ENCODE measurements at regions not wholly inside any gene's neighbourhood (a gene's known extent, or its start where the extent isn't known, plus 50 kb on each side); places are given as distances from the start of the nearest gene placed in this dataset.
"Not testable (repeated sequence)": the region's sequence is repeated elsewhere in the genome, so short reads cannot be mapped to it uniquely, and the experiment has no call there.

DNA sequence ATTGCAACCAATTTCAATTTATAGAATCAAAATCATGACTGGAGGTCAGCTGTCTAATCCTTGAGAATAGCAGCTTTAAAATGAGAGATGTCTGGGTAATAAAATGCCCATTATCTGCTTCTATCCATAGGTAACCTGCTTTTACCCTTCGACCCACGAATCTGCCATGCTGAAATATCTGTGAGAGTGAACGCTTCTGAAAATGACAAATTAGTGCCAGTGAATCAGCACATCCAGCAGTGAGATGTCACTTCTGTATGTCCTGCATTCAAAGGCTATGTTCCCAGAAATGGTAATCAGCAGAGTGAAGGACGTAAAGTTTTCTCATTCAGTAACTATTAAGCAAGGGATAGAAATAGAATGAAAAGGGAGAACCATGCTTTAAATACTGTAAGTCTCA lies 532.4 kb upstream of the ITGA1 start:
- no peak for DNase-seq (ENCODE audit: low spot score)

DNA sequence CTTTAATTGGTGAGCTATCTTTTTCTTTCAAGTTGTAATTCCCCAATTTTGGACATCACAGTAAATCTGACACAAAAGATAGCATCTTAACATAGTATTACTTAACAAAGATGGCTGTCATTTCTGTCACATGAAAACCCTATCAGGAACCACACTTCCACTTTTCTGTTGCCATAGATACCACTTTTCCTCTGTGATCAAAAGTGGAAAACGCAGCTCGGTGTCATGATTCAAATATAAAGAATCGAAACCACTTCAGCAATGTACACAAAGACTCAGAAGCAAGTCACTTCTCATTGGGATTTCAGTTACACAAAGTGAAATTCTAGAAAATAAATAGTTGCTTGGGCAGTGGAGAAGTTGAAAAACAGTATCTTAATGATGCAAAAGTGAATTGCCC lies 524.9 kb upstream of the ITGA1 start:
- no peak for DNase-seq (ENCODE audit: low spot score)

DNA sequence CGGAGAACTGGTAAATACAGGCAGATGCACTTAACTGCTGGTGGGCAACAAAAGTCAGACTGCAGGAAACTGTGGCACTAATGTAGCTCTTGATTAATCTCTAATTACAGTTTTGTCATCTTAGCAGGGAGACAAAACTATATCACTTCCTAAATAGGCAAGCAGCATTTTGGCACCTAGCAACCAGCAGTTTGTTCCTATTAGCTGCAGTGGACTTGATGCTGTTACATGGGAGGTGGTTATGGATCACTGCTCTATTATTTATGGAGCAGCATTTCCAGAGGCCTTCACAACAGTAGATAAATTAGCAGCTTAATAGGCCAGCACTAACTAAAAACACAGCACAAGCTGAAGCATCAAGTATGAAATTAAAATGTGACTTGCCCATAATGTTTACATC lies 518.3 kb upstream of the ITGA1 start:
- DNase-seq (ENCODE audit: low spot score): no peak

DNA sequence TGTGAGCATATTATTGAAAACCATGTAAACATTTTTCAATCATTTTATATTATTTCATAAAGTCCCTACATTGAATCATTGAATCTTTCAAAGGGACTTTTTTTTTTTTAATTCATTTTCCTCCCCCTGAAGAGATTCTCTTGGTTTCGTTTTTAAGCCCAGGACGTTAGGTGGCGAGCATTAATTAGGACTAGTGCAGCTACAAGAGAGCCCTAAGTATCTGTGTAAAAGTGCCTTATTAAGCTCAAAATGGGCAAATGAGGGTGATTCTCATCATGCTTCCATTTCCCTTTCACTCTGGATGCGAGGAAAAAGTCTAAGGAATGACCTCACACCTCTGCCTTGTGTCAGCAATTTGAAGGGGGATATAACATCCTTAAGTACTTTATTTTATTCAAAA lies 517.9 kb upstream of the ITGA1 start:
- DNase-seq (ENCODE audit: low spot score): no peak

DNA sequence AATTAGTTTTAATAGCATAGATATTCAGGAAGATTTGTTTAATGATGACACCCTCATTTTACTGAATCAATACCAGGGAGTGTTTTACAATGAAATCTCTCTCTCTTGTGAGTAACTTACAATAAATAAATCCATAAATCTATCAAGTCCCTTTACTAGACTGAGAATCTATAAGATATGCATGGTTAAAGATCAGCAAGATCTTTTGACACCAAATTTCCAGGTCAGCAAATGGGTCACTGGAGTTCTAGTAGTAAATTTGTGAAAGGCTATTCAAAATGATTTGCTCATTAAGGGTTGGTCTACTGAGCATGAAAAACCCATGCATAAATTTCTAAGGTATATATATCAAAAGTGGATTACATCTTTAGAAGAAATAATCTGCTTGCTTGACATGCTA lies 512.1 kb upstream of the ITGA1 start:
- DNase-seq (ENCODE audit: low spot score): no peak

DNA sequence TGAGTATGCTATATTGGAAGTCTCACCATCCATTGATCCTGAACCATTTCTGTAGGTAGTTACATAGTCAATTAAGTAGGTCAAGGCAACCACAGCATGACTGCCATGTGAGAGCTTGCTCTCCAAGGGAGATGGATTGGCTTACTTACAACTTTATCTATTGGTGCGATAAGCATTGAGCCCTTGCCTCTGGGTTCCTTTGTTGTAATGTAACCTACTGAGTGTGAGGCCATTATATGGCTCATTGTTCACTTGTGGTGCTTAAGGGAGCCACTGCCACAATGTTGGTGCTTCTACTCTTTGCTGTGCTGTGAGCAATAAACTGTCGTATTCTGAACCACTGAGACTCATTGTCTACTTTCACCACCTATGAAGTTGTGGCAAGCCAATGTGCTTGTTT lies 510.6 kb upstream of the ITGA1 start:
- no peak for DNase-seq (ENCODE audit: low spot score)

DNA sequence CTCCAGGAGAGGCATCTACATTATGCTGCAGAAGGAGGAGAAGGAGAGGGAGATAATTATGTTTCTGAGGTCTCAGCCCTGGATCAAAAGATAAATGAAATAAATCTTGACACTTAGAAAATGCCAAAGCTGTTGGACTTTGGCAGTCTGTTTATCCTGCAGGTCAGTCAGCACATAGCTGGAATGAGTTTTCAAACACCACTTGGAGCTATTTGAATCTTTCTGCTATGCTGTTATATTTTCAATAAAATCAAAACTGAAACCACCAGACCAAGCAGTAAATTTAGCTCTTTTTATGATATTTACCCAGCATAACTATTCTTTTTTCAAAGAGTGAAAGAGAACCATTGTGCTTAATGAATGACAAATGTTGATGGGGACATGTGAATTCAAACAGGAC lies 505.1 kb upstream of the ITGA1 start:
- DNase-seq (ENCODE audit: low spot score): no peak

DNA sequence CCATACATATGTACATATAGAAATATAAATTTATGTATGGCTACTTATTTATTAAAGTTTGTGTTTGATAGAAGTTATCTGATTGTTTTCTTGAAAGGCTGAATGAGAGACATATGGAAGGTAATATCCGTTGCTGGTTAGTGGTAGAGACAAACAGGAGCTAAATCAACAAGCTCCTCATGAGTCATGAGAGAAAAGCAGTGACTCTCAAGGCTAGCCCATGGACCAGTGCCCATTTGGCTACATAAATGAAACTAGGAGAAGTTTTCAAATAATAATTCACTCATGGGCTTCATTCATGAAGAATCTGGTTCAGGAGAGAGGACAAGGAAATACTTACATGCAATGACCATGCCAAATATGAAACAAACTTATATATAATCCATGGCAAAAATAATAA lies 504.5 kb upstream of the ITGA1 start:
- DNase-seq (ENCODE audit: low spot score): peak; percentile 33

DNA sequence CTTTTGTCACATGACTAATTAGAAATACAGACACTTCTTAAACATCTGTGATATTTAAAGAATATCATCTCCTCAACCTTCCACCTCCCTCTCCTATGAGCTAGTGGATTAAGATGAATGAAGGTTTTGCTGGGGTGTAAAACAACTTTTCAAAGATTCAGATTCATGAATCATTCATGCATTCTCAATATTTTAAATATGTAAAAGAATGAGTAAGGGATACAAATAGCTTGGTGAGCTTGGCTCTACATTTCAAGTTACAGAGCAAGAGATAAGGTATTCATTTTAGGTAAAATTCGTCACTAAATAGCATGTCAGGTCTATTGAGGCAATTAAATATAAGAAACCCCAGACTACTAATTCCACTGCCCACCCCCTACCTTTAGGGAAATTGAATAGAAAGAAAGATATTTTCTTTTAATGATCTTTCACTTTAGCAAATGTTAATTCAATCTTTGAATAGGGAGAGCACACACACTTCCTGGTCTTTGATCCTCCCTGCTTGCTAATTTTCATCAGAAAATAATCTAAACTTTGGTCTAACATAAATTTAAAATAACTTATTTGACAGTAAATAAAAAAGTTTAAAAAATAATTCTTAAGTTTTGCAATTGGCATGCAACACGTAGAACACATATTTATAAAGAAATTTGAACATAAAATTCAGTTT lies 486.9 kb upstream of the ITGA1 start:
- DNase-seq (ENCODE audit: low spot score): no peak

DNA sequence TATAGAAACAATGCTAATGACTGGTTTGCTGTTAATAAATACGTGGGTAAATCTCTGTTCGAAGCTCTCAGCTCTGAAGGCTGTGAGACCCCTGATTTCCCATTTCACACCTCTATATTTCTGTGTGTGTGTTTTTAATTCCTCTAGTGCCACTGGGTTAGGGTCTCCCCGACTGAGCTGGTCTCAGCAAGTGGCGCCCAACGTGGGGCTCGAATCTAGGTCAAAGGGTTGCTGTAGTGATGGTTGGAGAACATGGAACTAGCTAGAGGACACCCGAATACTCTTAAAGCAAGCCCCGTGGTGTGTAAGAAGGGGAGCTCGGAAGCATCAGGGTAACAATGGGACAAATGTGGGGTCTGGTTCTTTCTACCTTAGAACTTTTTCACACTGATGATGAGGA lies 482.9 kb upstream of the ITGA1 start:
- not testable (repeated sequence) for DNase-seq (ENCODE audit: low spot score)

DNA sequence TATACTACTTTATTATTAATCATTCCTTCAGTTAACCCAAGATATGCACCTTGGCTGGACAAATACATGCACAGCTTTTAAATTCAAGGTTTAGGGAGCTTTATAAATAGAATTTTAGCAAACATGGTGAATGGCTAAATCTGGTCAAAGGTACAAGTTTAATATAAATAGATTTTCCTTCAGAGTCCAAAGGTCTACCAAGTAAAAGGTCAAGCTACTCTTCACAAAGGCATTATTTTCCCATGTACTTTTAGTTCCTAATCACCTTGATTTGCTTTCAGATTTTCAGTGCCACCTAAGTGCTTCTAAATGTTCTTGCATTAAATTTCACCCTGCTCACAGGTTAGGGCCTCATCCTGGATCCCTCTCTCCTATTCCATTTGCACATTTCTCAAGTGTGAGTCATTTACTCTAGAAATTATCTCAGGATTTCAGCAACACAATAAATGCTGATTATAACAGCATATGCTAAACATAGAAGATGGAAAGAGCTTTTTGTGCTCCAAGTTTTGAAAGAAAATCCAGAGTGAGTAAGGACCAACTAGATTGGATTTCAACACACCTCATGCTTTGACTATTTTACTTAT lies 459.4 kb upstream of the ITGA1 start:
- DNase-seq (ENCODE audit: low spot score): no peak

DNA sequence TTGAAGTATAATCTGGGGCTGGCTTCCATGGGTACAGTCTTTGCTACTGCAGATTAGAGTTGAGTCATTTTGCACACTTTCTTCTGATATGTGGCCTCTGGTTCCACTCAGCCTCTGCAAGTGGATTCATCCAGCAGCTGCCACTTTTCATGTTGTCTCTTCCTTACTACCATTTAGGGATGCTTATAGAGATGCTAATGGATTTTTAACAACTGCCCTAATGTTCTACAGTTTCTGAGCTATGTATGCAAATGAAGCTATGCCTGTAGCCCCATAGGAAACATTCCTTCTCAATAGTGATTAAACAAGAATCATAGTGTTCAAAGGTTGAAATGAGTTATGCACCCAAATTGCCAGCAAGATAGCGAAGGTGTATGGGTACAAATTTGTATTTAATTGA lies 456.0 kb upstream of the ITGA1 start:
- DNase-seq (ENCODE audit: low spot score): no peak

DNA sequence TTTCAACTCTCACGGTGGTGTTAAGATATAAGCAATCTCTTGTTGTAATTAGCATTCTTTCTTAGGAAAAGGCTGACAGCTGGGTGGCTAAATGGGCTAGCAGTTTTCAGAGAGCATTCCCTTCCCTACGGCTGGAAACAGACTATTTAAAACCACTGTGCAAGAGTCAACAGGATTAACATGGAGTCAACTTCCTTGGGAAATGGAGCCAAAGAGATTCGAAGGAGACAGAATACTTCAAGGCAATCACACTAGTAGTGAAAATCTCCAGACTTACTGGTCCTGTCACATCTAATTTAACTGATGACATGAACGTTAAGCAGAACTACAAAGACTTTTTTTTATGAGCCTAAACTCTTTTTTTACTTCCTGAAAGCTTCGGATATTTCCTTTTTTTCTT lies 453.3 kb upstream of the ITGA1 start:
- DNase-seq (ENCODE audit: low spot score): no peak

DNA sequence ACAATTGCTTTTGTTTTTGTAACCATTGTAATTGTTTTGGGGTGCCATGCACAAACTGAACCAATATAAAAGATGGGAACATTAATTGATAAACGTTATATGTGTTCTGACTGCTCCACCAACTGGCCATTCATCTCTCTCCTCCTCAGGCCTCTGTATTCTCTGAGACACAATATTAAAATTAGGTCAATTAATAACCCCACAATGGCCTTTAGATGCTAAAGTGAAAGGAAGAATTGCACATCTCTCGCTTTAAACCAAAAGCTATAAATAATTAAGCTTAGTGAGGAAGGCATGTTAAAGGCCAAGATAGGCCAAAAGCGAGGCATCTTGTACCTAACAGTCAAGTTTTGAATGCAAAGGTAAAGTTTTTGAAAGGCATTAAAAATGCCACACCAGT lies 448.4 kb upstream of the ITGA1 start:
- no peak for DNase-seq (ENCODE audit: low spot score)

DNA sequence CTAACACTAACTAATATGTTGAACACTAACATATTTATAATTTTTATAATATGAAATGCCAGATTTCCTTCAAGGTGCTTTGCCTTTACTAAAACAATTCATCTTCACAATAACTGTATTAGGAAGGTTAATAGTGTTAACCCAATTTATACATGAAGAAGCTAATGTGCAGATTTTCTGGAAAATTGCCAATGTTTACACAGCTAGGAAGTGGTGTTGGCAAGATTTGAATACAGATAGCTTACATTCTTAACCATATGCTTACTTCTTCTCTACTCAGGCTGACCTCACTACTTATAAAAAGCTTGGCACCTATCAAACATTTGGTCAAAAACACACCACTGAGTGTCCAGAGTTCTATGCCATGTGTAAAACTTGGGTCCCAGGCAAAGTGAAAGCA lies 445.4 kb upstream of the ITGA1 start:
- DNase-seq (ENCODE audit: low spot score): no peak

DNA sequence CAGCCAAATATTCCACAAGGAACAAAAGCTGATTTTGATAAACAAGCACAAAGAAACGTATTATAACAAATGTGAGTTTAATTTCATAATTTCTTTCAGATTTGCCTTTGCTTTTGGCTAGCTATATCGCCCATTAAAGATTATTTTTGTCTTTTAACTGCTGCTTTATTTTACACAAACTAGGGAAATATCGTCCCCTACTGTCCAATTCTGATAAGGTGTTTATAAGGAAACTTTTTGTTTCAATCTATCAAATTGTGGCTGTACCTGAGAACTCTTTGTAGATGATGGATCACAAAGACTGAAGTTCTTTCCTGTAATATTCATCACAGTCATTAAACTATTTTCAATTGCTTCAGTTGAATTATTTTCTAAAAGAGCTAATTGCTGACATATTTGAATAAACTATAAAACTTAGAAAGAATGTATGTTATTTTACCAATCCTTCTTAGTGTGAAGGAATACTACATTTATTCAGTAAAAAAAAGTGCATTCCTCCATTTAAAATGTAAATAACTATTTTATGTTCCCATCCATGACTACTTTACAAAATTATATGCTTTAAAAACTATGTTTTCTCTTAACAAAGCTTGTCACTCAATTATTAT lies 431.3 kb upstream of the ITGA1 start:
- peak; percentile 38 for DNase-seq (ENCODE audit: low spot score)

DNA sequence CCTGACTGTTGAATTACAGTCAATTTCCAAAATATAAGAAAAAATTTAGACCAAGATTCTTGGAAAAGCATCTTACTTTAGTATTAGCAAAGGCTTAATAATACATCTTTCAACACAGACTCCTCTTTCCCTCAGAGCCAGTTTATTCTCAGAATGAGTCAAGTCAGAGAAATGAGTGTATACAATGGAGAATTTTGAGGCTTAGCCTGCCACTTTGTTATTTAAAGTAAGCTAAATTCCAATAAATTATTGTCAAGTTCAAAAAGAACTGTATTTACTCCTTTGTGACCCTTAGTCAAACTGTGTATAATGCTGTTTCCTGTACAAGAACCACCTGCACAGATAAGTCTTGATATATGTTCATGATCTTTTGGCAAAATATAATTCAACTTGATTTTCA lies 428.5 kb upstream of the ITGA1 start:
- no peak for DNase-seq (ENCODE audit: low spot score)

DNA sequence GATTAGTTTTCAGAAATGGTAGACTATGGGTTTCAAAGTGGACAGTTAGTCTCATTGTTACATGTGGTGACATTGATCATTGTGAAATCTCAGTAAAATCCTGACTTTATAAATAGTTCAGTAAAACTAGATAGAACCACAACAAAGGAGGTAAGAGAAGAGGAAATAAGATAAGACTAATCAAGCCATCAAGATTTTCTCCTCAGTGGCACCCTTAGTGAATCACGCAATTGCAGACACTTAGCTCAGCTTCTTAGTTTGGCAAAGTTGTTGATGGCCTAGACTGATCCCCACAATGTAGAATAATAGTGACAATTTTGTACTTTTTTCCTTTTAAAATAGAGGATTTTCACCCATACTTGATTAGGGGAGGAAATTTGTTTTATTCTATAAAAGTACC lies 426.7 kb upstream of the ITGA1 start:
- DNase-seq (ENCODE audit: low spot score): no peak

DNA sequence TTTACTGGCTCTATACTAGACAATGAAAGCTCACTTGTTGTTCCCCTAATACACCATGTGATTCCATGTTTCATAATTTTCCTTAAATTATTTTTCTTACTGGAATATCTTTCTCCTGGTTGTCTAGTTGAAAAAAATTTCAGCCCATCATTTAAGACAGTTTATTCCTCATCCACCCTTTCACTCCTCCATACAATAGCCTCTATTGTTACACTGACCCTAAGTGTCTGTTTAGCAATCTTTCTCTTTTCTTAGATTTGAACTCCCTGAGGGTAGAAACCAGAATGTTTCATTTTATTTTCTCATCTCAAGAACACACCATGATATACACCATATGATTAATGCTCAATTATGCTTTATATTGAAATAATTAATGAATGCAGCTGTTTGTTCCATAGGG lies 413.4 kb upstream of the ITGA1 start:
- no peak for DNase-seq (ENCODE audit: low spot score)

DNA sequence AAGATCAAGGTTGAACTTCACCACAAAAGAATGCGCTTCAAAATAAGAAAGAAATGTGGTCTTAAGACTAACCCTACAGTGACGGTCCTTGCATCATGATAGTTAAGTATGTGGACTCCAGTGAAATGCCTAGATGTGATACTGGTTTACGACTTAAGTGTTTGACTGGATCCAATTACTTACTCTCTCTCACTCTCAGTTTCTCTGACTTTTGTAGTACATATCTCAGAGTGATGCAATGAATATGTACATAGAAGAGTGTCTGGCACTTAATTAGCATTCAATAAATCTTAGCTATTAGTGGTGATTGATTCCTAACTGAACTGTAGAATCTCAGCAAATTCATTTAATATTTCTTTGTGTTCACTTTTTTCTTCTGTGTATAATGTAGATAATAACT lies 411.7 kb upstream of the ITGA1 start:
- DNase-seq (ENCODE audit: low spot score): no peak

DNA sequence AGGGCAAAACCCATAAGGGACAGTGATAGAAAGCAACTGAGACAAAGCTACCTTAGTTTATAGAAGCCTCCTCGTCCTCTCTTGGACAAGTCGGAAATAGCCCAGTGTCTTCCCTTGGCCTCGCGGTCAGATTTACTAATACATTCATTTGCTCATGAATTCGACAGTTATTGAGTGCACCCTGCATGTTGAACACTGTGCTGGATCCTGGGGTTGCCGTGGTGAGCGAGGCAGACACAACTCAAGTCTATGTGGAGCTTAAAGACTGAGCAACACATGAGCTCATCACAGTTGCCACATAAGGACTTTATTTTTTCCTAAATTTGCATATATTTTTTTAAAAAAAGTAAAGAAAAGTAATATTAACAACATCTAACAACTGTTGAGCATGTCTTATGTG lies 411.1 kb upstream of the ITGA1 start:
- no peak for DNase-seq (ENCODE audit: low spot score)

DNA sequence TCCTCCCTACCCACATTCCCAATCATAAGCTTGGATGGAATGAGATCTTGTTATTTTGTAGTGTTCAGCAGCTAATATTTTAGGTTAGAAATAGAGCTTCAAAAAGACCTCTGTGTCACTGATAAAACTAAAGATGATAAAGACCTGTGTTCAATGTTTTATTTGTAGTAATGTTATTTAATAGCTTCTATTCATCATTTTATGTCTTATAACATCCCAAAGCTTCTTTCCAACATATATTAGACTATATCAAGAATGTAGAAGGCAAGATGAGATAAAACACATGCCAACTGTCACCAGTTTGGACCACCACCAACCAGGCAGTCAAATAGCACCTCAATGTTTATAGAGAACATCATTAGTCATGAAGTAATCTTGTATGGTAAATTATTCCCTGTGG lies 409.5 kb upstream of the ITGA1 start:
- no peak for DNase-seq (ENCODE audit: low spot score)

DNA sequence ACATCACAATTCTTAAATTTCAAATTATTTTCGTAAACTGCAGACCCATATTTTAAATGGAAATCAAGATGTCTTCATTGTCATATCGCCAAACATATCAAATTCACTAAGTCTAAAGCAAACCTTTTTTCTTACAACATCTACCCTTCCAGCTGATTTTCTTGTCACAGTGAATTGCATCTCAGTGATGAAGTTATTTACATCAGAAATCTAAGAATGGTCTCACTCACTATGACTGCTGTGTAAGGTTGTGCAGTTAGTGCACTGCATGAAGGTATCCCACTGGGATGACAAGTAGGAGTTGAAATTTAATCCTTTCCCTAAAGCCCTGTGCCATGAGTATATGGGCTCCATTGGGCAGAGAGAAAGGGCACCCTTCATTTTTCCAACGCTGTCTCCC lies 399.4 kb upstream of the ITGA1 start:
- DNase-seq (ENCODE audit: low spot score): no peak

DNA sequence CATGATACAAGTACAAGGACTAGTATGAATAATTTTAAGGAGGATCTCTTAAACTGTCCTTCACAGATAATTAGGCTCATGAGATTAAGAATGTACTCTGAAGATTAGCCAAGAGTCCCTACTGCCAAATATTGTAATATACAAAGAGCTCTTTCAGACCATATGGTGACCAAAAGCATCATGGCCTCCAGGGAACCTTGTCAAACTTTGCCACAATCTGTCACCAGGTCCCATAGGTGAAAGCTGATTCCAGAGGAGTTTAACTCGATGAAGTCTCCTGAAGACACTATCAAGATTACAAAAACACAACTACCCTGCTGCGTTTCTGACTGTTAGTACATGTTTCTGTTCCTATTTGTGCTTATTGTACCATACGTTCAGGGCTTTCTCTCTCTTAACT lies 395.4 kb upstream of the ITGA1 start:
- no peak for DNase-seq (ENCODE audit: low spot score)

Measured in RKO (cell line).